ENCODE measurements at regions not wholly inside any gene's neighbourhood (a gene's known extent, or its start where the extent isn't known, plus 50 kb on each side); places are given as distances from the start of the nearest gene placed in this dataset.

GRCh38 chr2:151038516-151038915, 223.1 kb downstream of the RBM43 start:
- no peaks in the 10 kb centered on the region for H3K36me3 Mint-ChIP-seq (ENCODE audit: insufficient read depth, unreplicated experiment)
- H3K27ac Mint-ChIP-seq (ENCODE audit: unreplicated experiment), result no peak overlapping the region
- no TSS peak for BruUV-seq (replicated peaks)
- no peaks in the 10 kb centered on the region for H3K4me1 ChIP-seq
- intact Hi-C loops (cut with micrococcal nuclease; ENCODE audit: unreplicated experiment), result no loop called here
- no peak for TF ChIP-seq CTCF (IDR thresholded peaks at IDR 0.05; ENCODE audit: insufficient read depth in 1 of 2, low read depth in 1 of 2, low read length in 1 of 2, severe bottlenecking in 1 of 2, unreplicated experiment in 1 of 2)
- no peaks in the 10 kb centered on the region for H3K4me1 Mint-ChIP-seq (ENCODE audit: low read depth, unreplicated experiment)
- H3K4me3 Mint-ChIP-seq (ENCODE audit: unreplicated experiment), result no peak overlapping the region
- H3K27me3 Mint-ChIP-seq (ENCODE audit: insufficient read depth, unreplicated experiment), result peaks cover 3% of the 10 kb centered on the region
- ChIA-PET POLR2A (no interaction called here), CTCF (no interaction called here)
- H3K9me3 ChIP-seq, result no peaks in the 10 kb centered on the region
- H3K27me3 ChIP-seq (replicated peaks; ENCODE audit: control insufficient read depth, insufficient read depth, low read length), result no peaks in the 10 kb centered on the region
- H3K4me3 ChIP-seq (ENCODE audit: low read depth, low read length), result no peak overlapping the region
- no peak for DNase-seq
- H3K9me3 Mint-ChIP-seq (ENCODE audit: unreplicated experiment), result no peaks in the 10 kb centered on the region
- no peaks in the 10 kb centered on the region for H3K36me3 ChIP-seq (ENCODE audit: control insufficient read depth, insufficient read depth, low read length)

GRCh38 chr2:151037434-151037833, 224.2 kb downstream of the RBM43 start:
- Histone ChIP-seq H3K4me1 (no peaks in the 10 kb centered on the region), H3K27me3 (replicated peaks; ENCODE audit: control insufficient read depth, insufficient read depth, low read length) (no peaks in the 10 kb centered on the region), H3K4me3 (ENCODE audit: low read depth, low read length) (no peak overlapping the region), H3K9me3 (no peaks in the 10 kb centered on the region), H3K36me3 (ENCODE audit: control insufficient read depth, insufficient read depth, low read length) (no peaks in the 10 kb centered on the region)
- intact Hi-C loops (cut with micrococcal nuclease; ENCODE audit: unreplicated experiment), result no loop called here
- Mint-ChIP-seq H3K27ac (ENCODE audit: unreplicated experiment) (no peak overlapping the region), H3K36me3 (ENCODE audit: insufficient read depth, unreplicated experiment) (no peaks in the 10 kb centered on the region), H3K27me3 (ENCODE audit: insufficient read depth, unreplicated experiment) (peaks cover 3% of the 10 kb centered on the region), H3K4me3 (ENCODE audit: unreplicated experiment) (no peak overlapping the region), H3K9me3 (ENCODE audit: unreplicated experiment) (no peaks in the 10 kb centered on the region), H3K4me1 (ENCODE audit: low read depth, unreplicated experiment) (no peaks in the 10 kb centered on the region)
- BruUV-seq (replicated peaks), result no TSS peak
- CTCF ChIA-PET, result no interaction called here
- no peak for TF ChIP-seq CTCF (IDR thresholded peaks at IDR 0.05; ENCODE audit: insufficient read depth in 1 of 2, low read depth in 1 of 2, low read length in 1 of 2, severe bottlenecking in 1 of 2, unreplicated experiment in 1 of 2)
- POLR2A ChIA-PET, result no interaction called here
- DNase-seq, result no peak

GRCh38 chr2:151033271-151034248, 228.1 kb downstream of the RBM43 start:
- no peaks in the 10 kb centered on the region for H3K36me3 ChIP-seq (ENCODE audit: control insufficient read depth, insufficient read depth, low read length)
- POLR2A ChIA-PET, result no interaction called here
- intact Hi-C loops (cut with micrococcal nuclease; ENCODE audit: unreplicated experiment), result no loop called here
- no TSS peak for BruUV-seq (replicated peaks)
- H3K4me3 ChIP-seq (ENCODE audit: low read depth, low read length), result no peak overlapping the region
- Mint-ChIP-seq H3K9me3 (ENCODE audit: unreplicated experiment) (no peaks in the 10 kb centered on the region), H3K27me3 (ENCODE audit: insufficient read depth, unreplicated experiment) (peaks cover 3% of the 10 kb centered on the region), H3K4me3 (ENCODE audit: unreplicated experiment) (no peak overlapping the region), H3K4me1 (ENCODE audit: low read depth, unreplicated experiment) (no peaks in the 10 kb centered on the region), H3K36me3 (ENCODE audit: insufficient read depth, unreplicated experiment) (no peaks in the 10 kb centered on the region), H3K27ac (ENCODE audit: unreplicated experiment) (no peak overlapping the region)
- DNase-seq, result no peak
- H3K4me1 ChIP-seq, result no peaks in the 10 kb centered on the region
- TF ChIP-seq CTCF (IDR thresholded peaks at IDR 0.05; ENCODE audit: insufficient read depth in 1 of 2, low read depth in 1 of 2, low read length in 1 of 2, severe bottlenecking in 1 of 2, unreplicated experiment in 1 of 2), result no peak
- CTCF ChIA-PET, result no interaction called here
- H3K27me3 ChIP-seq (replicated peaks; ENCODE audit: control insufficient read depth, insufficient read depth, low read length), result no peaks in the 10 kb centered on the region
- no peaks in the 10 kb centered on the region for H3K9me3 ChIP-seq
